ENCODE measurements at regions not wholly inside any gene's neighbourhood (a gene's known extent, or its start where the extent isn't known, plus 50 kb on each side); places are given as distances from the start of the nearest gene placed in this dataset.

DNA sequence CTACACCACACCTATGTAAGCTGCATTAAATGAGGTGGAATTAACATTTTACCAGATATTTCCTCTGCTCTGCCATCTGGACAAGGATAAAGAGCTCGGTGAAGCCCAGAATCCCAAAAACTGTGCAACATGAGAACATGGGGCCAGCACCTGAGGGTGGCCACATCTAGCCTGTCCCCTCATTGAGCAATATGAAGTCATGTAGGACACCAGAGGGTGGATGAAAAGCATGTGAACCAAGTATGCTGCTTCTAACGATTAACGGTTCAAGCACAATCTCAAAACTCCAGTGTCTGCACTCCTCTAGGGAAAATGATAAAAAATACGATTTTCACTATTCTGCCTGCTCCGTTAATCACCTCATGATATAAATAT is 545.8 kb downstream of the EBF1 start:
- Histone ChIP-seq H3K4me3 (ENCODE audit: low read length) (no peak overlapping the region), H4K20me1 (ENCODE audit: low read length) (no peaks in the 10 kb centered on the region), H3K4me2 (ENCODE audit: low read length) (no peak overlapping the region), H3K79me2 (ENCODE audit: low read length) (no peaks in the 10 kb centered on the region), H3F3A (ENCODE audit: low read length, unreplicated experiment) (no peaks in the 10 kb centered on the region), H3K36me3 (ENCODE audit: low read depth, low read length) (no peaks in the 10 kb centered on the region), H3K9ac (ENCODE audit: low read length) (no peak overlapping the region), H3K9me3 (ENCODE audit: low read length) (no peaks in the 10 kb centered on the region), H3K27me3 (ENCODE audit: low read length) (no peaks in the 10 kb centered on the region), H3K4me1 (ENCODE audit: insufficient read depth, low read length) (no peaks in the 10 kb centered on the region), H3K27ac (ENCODE audit: low read length) (no peak overlapping the region), H2AFZ (ENCODE audit: low read length) (no peak overlapping the region), H3K9me2 (replicated peaks; ENCODE audit: low read length) (no peaks in the 10 kb centered on the region)
- CTCF ChIA-PET: no interaction called here
- DNase-seq (no peak), ATAC-seq (no peak)
- TF ChIP-seq, protein P1, sequence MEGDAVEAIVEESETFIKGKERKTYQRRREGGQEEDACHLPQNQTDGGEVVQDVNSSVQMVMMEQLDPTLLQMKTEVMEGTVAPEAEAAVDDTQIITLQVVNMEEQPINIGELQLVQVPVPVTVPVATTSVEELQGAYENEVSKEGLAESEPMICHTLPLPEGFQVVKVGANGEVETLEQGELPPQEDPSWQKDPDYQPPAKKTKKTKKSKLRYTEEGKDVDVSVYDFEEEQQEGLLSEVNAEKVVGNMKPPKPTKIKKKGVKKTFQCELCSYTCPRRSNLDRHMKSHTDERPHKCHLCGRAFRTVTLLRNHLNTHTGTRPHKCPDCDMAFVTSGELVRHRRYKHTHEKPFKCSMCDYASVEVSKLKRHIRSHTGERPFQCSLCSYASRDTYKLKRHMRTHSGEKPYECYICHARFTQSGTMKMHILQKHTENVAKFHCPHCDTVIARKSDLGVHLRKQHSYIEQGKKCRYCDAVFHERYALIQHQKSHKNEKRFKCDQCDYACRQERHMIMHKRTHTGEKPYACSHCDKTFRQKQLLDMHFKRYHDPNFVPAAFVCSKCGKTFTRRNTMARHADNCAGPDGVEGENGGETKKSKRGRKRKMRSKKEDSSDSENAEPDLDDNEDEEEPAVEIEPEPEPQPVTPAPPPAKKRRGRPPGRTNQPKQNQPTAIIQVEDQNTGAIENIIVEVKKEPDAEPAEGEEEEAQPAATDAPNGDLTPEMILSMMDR (conservative IDR thresholded peaks at IDR 0.05; ENCODE audit: low read depth, low read length): no peak
- no peak for TF ChIP-seq EZH2 (IDR thresholded peaks at IDR 0.05; ENCODE audit: low read length, unreplicated experiment)
- no peak for TF ChIP-seq EZH2phosphoT487 (IDR thresholded peaks at IDR 0.05; ENCODE audit: borderline replicate concordance, low read length)
- POLR2A ChIA-PET (ENCODE audit: unreplicated experiment): no interaction called here
- intact Hi-C loops (cut with micrococcal nuclease): no loop called here
- no TSS peak for BruUV-seq (replicated peaks)

DNA sequence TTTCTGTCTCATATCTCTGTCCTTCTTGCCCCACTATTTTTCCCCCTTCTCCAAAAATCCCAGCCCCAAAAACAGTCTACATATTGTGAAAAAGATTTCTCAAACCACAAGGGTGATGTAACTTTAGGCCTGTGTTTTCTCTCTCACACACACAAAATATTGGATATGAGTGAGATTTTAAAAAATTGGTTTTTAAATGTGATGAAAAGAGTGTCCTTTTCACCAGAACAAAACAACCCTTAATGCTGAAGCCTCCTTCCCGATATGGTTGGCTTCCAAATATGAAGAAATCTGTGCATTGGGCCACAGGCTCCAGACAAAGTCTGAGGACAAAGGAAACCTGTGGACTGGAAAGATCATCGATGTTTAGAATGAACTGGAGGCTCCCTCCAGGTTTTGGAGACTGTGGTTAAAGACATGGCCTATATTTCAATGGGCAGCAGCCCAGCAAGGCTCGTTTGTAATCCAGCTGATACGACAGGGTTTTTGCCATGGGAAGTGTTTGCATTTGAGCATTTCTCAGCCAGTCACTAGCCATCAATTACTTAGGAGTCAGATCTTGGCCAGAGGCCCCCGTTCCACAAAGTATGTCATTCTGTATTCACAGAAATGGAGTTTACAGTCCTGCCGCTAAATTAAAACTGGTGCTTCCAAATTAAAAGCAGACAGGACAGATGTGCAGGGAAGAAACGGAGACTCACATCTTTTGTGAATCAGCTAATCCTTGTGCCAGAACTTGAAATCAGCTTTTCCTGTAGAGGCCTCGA is 546.3 kb downstream of the EBF1 start:
- no peaks in the 10 kb centered on the region for H3K79me2 ChIP-seq (ENCODE audit: low read length)
- no peaks in the 10 kb centered on the region for H3K27me3 ChIP-seq (ENCODE audit: low read length)
- no peaks in the 10 kb centered on the region for H4K20me1 ChIP-seq (ENCODE audit: low read length)
- no peaks in the 10 kb centered on the region for H3K9me2 ChIP-seq (replicated peaks; ENCODE audit: low read length)
- ATAC-seq (no peak), DNase-seq (no peak)
- no peaks in the 10 kb centered on the region for H3K9me3 ChIP-seq (ENCODE audit: low read length)
- intact Hi-C loops (cut with micrococcal nuclease): no loop called here
- TF ChIP-seq, protein P1 (conservative IDR thresholded peaks at IDR 0.05; ENCODE audit: low read depth, low read length): no peak
- H2AFZ ChIP-seq (ENCODE audit: low read length): no peak overlapping the region
- BruUV-seq (replicated peaks): no TSS peak
- ChIA-PET POLR2A (ENCODE audit: unreplicated experiment) (no interaction called here), CTCF (no interaction called here)
- H3F3A ChIP-seq (ENCODE audit: low read length, unreplicated experiment): no peaks in the 10 kb centered on the region
- H3K4me3 ChIP-seq (ENCODE audit: low read length): no peak overlapping the region
- no peak overlapping the region for H3K27ac ChIP-seq (ENCODE audit: low read length)
- no peaks in the 10 kb centered on the region for H3K4me1 ChIP-seq (ENCODE audit: insufficient read depth, low read length)
- no peak overlapping the region for H3K9ac ChIP-seq (ENCODE audit: low read length)
- no peaks in the 10 kb centered on the region for H3K36me3 ChIP-seq (ENCODE audit: low read depth, low read length)
- H3K4me2 ChIP-seq (ENCODE audit: low read length): no peak overlapping the region

DNA sequence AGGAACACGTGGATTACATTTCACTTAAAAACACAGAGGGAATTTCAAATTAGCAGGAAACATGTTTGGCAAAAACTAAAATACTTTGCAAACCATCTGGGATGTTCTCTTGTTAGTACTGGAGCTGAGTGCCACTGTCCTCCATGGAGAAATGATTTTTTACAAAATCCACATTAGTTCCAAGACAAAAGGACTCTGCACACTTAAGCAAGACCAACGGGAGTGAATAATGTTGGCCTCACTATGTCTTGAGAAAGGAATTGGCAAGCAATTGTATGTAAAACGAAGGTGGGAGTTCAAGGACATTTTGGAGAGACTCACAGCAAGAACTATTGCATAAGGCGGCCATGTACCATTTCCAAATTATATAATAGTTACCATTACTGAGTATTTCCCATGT is 547.5 kb downstream of the EBF1 start:
- Histone ChIP-seq H3K4me3 (ENCODE audit: low read length) (no peak overlapping the region), H3K27ac (ENCODE audit: low read length) (no peak overlapping the region), H3K36me3 (ENCODE audit: low read depth, low read length) (no peaks in the 10 kb centered on the region), H3K79me2 (ENCODE audit: low read length) (no peaks in the 10 kb centered on the region), H3K27me3 (ENCODE audit: low read length) (no peaks in the 10 kb centered on the region), H3K9me3 (ENCODE audit: low read length) (no peaks in the 10 kb centered on the region), H3K9me2 (replicated peaks; ENCODE audit: low read length) (no peaks in the 10 kb centered on the region), H2AFZ (ENCODE audit: low read length) (no peak overlapping the region), H3K4me2 (ENCODE audit: low read length) (no peak overlapping the region), H3K4me1 (ENCODE audit: insufficient read depth, low read length) (no peaks in the 10 kb centered on the region), H3F3A (ENCODE audit: low read length, unreplicated experiment) (no peaks in the 10 kb centered on the region), H3K9ac (ENCODE audit: low read length) (no peak overlapping the region), H4K20me1 (ENCODE audit: low read length) (no peaks in the 10 kb centered on the region)
- DNase-seq (no peak), ATAC-seq (no peak)
- TF ChIP-seq, protein P1 (conservative IDR thresholded peaks at IDR 0.05; ENCODE audit: low read depth, low read length): no peak
- TF ChIP-seq EZH2phosphoT487 (IDR thresholded peaks at IDR 0.05; ENCODE audit: borderline replicate concordance, low read length) (no peak), EZH2 (IDR thresholded peaks at IDR 0.05; ENCODE audit: low read length, unreplicated experiment) (no peak)
- ChIA-PET POLR2A (ENCODE audit: unreplicated experiment) (no interaction called here), CTCF (no interaction called here)
- intact Hi-C loops (cut with micrococcal nuclease): no loop called here
- no TSS peak for BruUV-seq (replicated peaks)

Data from PC-3 (cell line).